Panc1 (cell line): ENCODE measurements at regions not wholly inside any gene's neighbourhood (a gene's known extent, or its start where the extent isn't known, plus 50 kb on each side); places are given as distances from the start of the nearest gene placed in this dataset.

ENCODE experiments used
- ATAC-seq: fragments of 200-7000 bp; cut with Tn5 transposase; 2 replicates; pipeline ENCODE4 v1.9.1; 2020; ENCODE audit warnings: mild to moderate bottlenecking, moderate library complexity
- BruUV-seq: library from RNA; stranded (reverse); fragments of 400-500 nt; replicated peaks from 2 replicates; lab custom pipeline; 2021; lab: Mats Ljungman, UMichigan
- CTCF ChIA-PET: fragments of 300-600 bp; sonication (Branson Sonifier 250); formaldehyde crosslinking; loops from one replicate; lab custom pipeline; 2022; ENCODE audit warnings: antibody characterized with exemption; lab: Charles Lee
- POLR2A ChIA-PET: fragments of 300-600 bp; sonication (Branson Sonifier 250); formaldehyde crosslinking; loops from one replicate; lab custom pipeline; 2022; ENCODE audit warnings: antibody characterized with exemption; lab: Charles Lee
- DNase-seq: peaks from one replicate; pipeline ENCODE4 v3.0.0-alpha.2; 2010; ENCODE audit warnings: low read depth, low spot score
- H3K27ac ChIP-seq: 2 replicates; pipeline ENCODE4 v1.5.1; 2011; ENCODE audit warnings: mild to moderate bottlenecking, low read length, inconsistent platforms
- H3K27me3 ChIP-seq: fragments of 200-500 bp; sonication (Bioruptor generic); 2 replicates; pipeline ENCODE4 v1.6.0; 2014; ENCODE audit warnings: low read length, inconsistent platforms; ENCODE audit not compliant: control insufficient read depth, insufficient read depth
- H3K36me3 ChIP-seq: fragments of 200-500 bp; sonication (Bioruptor generic); 2 replicates; pipeline ENCODE4 v1.5.1; 2014; ENCODE audit warnings: inconsistent platforms, mild to moderate bottlenecking, low read length, moderate library complexity; ENCODE audit not compliant: control insufficient read depth, insufficient read depth
- H3K4me1 ChIP-seq: 2 replicates; pipeline ENCODE4 v1.5.1; 2011; ENCODE audit warnings: inconsistent platforms, mild to moderate bottlenecking, low read length, moderate library complexity; ENCODE audit not compliant: control insufficient read depth, insufficient read depth
- H3K4me3 ChIP-seq, 2 experiments: 2 replicates each; pipeline ENCODE4 v1.5.1; 2011 to 2012; ENCODE audit warnings: low read depth in 2 of 2, low read length in 2 of 2, mild to moderate bottlenecking in 2 of 2, inconsistent platforms in 1 of 2, moderate library complexity in 1 of 2
- H3K9me3 ChIP-seq: fragments of 200-500 bp; sonication (Bioruptor generic); 2 replicates; pipeline ENCODE4 v1.5.1; 2014; ENCODE audit warnings: low read depth, mild to moderate bottlenecking, inconsistent platforms, low read length, moderate library complexity; ENCODE audit not compliant: control insufficient read depth, insufficient read depth
- CTCF ChIP-seq: fragments of 450-650 bp; IDR thresholded peaks from 2 replicates; pipeline ENCODE4 v1.5.1; 2017; ENCODE audit warnings: mild to moderate bottlenecking
- POLR2AphosphoS5 ChIP-seq: IDR thresholded peaks from 2 replicates; pipeline ENCODE4 v1.6.1; 2012; ENCODE audit warnings: mild to moderate bottlenecking, low read depth, low read length, moderate library complexity
- SIN3A ChIP-seq: IDR thresholded peaks from 2 replicates; pipeline ENCODE4 v1.6.1; 2012; ENCODE audit warnings: low read depth, mild to moderate bottlenecking, low read length, moderate library complexity, borderline replicate concordance; ENCODE audit not compliant: insufficient read depth
- TCF7L2 ChIP-seq: IDR thresholded peaks from 2 replicates; pipeline ENCODE4 v1.6.1; 2011; ENCODE audit warnings: mild to moderate bottlenecking, low read depth, low read length, inconsistent platforms
- in situ Hi-C: cut with HindIII; loops from 2 replicates; pipeline ENCODE4 v1.10.0; 2016; ENCODE audit warnings: low sequenced_read_pairs, low pct_unique_long_range_greater_than_20kb
- intact Hi-C: fragments of 100-400 bp; cut with micrococcal nuclease; formaldehyde crosslinking; loops from one replicate; pipeline ENCODE4 v1.10.0; 2022; ENCODE audit not compliant: unreplicated experiment
- TF ChIP-seq, protein P1 (sequence below), 2 experiments: IDR thresholded peaks; 2 replicates each; pipeline ENCODE4 v1.6.1; 2011 to 2012; ENCODE audit warnings: low read depth in 2 of 2, control low read depth in 1 of 2, low read length in 1 of 2, mild to moderate bottlenecking in 1 of 2, moderate library complexity in 1 of 2; ENCODE audit not compliant: insufficient read depth in 1 of 2

- ATAC-seq (no peak; the same call in 1 of the 2 replicates), DNase-seq (no peak)
- no peak overlapping the region for H3K27ac ChIP-seq
- in situ Hi-C loops, result no loop called here
- intact Hi-C loops, result no loop called here
- H3K4me3 ChIP-seq, result no peak overlapping the region
- ChIA-PET POLR2A (interaction anchor here (0.6 kb wide), 1 partner anchor 11 kb away, joined by 4 read pairs; no protein-coding TSS in a partner anchor), CTCF (interaction anchor here (0.6 kb wide), 1 partner anchor 127 kb away, joined by 3 read pairs; no protein-coding TSS in a partner anchor)
- H3K27me3 ChIP-seq, result peaks cover 38% of the 10 kb centered on the region
- TF ChIP-seq TCF7L2 (no peak), CTCF (no peak), POLR2AphosphoS5 (no peak)
- TF ChIP-seq, protein P1, sequence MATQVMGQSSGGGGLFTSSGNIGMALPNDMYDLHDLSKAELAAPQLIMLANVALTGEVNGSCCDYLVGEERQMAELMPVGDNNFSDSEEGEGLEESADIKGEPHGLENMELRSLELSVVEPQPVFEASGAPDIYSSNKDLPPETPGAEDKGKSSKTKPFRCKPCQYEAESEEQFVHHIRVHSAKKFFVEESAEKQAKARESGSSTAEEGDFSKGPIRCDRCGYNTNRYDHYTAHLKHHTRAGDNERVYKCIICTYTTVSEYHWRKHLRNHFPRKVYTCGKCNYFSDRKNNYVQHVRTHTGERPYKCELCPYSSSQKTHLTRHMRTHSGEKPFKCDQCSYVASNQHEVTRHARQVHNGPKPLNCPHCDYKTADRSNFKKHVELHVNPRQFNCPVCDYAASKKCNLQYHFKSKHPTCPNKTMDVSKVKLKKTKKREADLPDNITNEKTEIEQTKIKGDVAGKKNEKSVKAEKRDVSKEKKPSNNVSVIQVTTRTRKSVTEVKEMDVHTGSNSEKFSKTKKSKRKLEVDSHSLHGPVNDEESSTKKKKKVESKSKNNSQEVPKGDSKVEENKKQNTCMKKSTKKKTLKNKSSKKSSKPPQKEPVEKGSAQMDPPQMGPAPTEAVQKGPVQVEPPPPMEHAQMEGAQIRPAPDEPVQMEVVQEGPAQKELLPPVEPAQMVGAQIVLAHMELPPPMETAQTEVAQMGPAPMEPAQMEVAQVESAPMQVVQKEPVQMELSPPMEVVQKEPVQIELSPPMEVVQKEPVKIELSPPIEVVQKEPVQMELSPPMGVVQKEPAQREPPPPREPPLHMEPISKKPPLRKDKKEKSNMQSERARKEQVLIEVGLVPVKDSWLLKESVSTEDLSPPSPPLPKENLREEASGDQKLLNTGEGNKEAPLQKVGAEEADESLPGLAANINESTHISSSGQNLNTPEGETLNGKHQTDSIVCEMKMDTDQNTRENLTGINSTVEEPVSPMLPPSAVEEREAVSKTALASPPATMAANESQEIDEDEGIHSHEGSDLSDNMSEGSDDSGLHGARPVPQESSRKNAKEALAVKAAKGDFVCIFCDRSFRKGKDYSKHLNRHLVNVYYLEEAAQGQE (IDR thresholded peaks at IDR 0.05; ENCODE audit: insufficient read depth in 1 of 2, low read depth in 2 of 2, low read length in 1 of 2), result no peak
- H3K36me3 ChIP-seq, result no peaks in the 10 kb centered on the region
- no peaks in the 10 kb centered on the region for H3K4me1 ChIP-seq
- no peaks in the 10 kb centered on the region for H3K9me3 ChIP-seq
- no TSS peak for BruUV-seq
Observed at GRCh38 chr10:131435760-131436457, 124.4 kb upstream of the TCERG1L start.

GRCh38 chr10:131436458-131436857, 124.9 kb upstream of the TCERG1L start:
- Histone ChIP-seq H3K4me3 (no peak overlapping the region), H3K27me3 (peaks cover 37% of the 10 kb centered on the region), H3K9me3 (no peaks in the 10 kb centered on the region), H3K27ac (no peak overlapping the region), H3K4me1 (no peaks in the 10 kb centered on the region), H3K36me3 (no peaks in the 10 kb centered on the region)
- intact Hi-C loops (no loop called here), in situ Hi-C loops (no loop called here)
- DNase-seq (no peak), ATAC-seq (no peak)
- POLR2A ChIA-PET, result no interaction called here
- CTCF ChIA-PET, result no interaction called here
- no peak for TF ChIP-seq TCF7L2
- TF ChIP-seq, protein P1 (IDR thresholded peaks at IDR 0.05; ENCODE audit: insufficient read depth in 1 of 2, low read depth in 2 of 2, low read length in 1 of 2), result no peak
- TF ChIP-seq SIN3A, result no peak
- TF ChIP-seq CTCF, result no peak
- TF ChIP-seq POLR2AphosphoS5, result no peak
- no TSS peak for BruUV-seq
